OCI-LY7 (cell line): ENCODE measurements at regions not wholly inside any gene's neighbourhood (a gene's known extent, or its start where the extent isn't known, plus 50 kb on each side); places are given as distances from the start of the nearest gene placed in this dataset.

Source experiments
- BruUV-seq: library from RNA; stranded (reverse); fragments of 400-500 nt; replicated peaks from 2 replicates; lab custom pipeline; 2021; lab: Mats Ljungman, UMichigan
- CTCF ChIA-PET: fragments of 300-600 bp; sonication (Branson Sonifier 250); formaldehyde crosslinking; loops from one replicate; lab custom pipeline; 2022; ENCODE audit warnings: antibody characterized with exemption; ENCODE audit not compliant: unreplicated experiment; lab: Charles Lee
- POLR2A ChIA-PET: fragments of 300-600 bp; sonication (Branson Sonifier 250); formaldehyde crosslinking; loops from one replicate; lab custom pipeline; 2022; ENCODE audit warnings: antibody characterized with exemption; lab: Charles Lee
- DNase-seq: peaks from one replicate; pipeline ENCODE4 v3.0.0-alpha.2; 2015; ENCODE audit warnings: low spot score
- H2AFZ ChIP-seq: fragments of 200-600 bp; sonication (generic), shearing (Covaris generic); 2 replicates; pipeline ENCODE4 v1.6.1; 2014; ENCODE audit warnings: mild to moderate bottlenecking, antibody characterized with exemption, low read length, moderate library complexity
- H3K27ac ChIP-seq: fragments of 200-600 bp; sonication (generic); 2 replicates; pipeline ENCODE4 v1.5.1; 2014; ENCODE audit warnings: mixed run types, low read depth, mild to moderate bottlenecking, moderate library complexity, low read length, inconsistent platforms; ENCODE audit not compliant: poor library complexity, severe bottlenecking
- H3K36me3 ChIP-seq: fragments of 200-600 bp; sonication (generic); 2 replicates; pipeline ENCODE4 v1.6.1; 2014; ENCODE audit warnings: mild to moderate bottlenecking, antibody characterized with exemption, low read length, moderate library complexity, mixed read lengths; ENCODE audit not compliant: insufficient read depth
- H3K4me1 ChIP-seq: fragments of 200-600 bp; sonication (generic); 2 replicates; pipeline ENCODE4 v1.5.1; 2014; ENCODE audit warnings: mild to moderate bottlenecking, low read length; ENCODE audit not compliant: insufficient read depth, poor library complexity, severe bottlenecking
- H3K4me2 ChIP-seq: fragments of 200-600 bp; sonication (generic); 2 replicates; pipeline ENCODE4 v1.6.1; 2014; ENCODE audit warnings: mild to moderate bottlenecking, low read length
- H3K4me3 ChIP-seq: fragments of 200-600 bp; sonication (generic); 2 replicates; pipeline ENCODE4 v1.5.1; 2014; ENCODE audit warnings: mild to moderate bottlenecking, low read depth, low read length; ENCODE audit not compliant: poor library complexity, severe bottlenecking
- H3K79me2 ChIP-seq: fragments of 200-600 bp; sonication (generic); 2 replicates; pipeline ENCODE4 v1.6.1; 2016; ENCODE audit warnings: low read depth, mild to moderate bottlenecking, low read length, moderate library complexity, mixed read lengths; ENCODE audit not compliant: insufficient read depth
- H3K9me2 ChIP-seq: fragments of 200-600 bp; sonication (generic); 2 replicates; pipeline ENCODE4 v1.6.1; 2016; ENCODE audit warnings: mild to moderate bottlenecking, low read length, mixed read lengths; ENCODE audit not compliant: insufficient read depth
- H3K9me3 ChIP-seq: fragments of 200-600 bp; sonication (generic); 2 replicates; pipeline ENCODE4 v1.6.1; 2014; ENCODE audit warnings: mild to moderate bottlenecking, mixed run types, low read length, mixed read lengths
- H4K20me1 ChIP-seq: fragments of 200-600 bp; sonication (generic); 2 replicates; pipeline ENCODE4 v1.6.1; 2014; ENCODE audit warnings: mild to moderate bottlenecking, antibody characterized with exemption, low read length, moderate library complexity, mixed read lengths; ENCODE audit not compliant: insufficient read depth
- CTCF ChIP-seq: fragments of 200-600 bp; sonication (generic); conservative IDR thresholded peaks from 2 replicates; pipeline ENCODE4 v1.5.1; 2014; ENCODE audit warnings: mild to moderate bottlenecking, antibody characterized with exemption, low read length, moderate library complexity, mixed read lengths
- EZH2phosphoT487 ChIP-seq: fragments of 200-600 bp; sonication (generic); IDR thresholded peaks from 2 replicates; pipeline ENCODE4 v1.6.1; 2018; ENCODE audit warnings: low read depth, borderline replicate concordance, mild to moderate bottlenecking, mixed run types, antibody characterized with exemption, low read length, moderate library complexity, mixed read lengths
- intact Hi-C: fragments of 100-400 bp; cut with micrococcal nuclease; formaldehyde crosslinking; loops from one replicate; pipeline ENCODE4 v1.10.0; 2022; ENCODE audit not compliant: unreplicated experiment

- Histone ChIP-seq H3K4me1 (no peaks in the 10 kb centered on the region), H3K36me3 (no peaks in the 10 kb centered on the region), H3K9me3 (no peaks in the 10 kb centered on the region), H3K79me2 (no peaks in the 10 kb centered on the region), H3K9me2 (no peaks in the 10 kb centered on the region), H3K27ac (no peak overlapping the region), H3K4me3 (no peak overlapping the region), H2AFZ (no peak overlapping the region), H3K4me2 (no peak overlapping the region), H4K20me1 (no peaks in the 10 kb centered on the region)
- BruUV-seq, result no TSS peak
- intact Hi-C loops, result no loop called here
- ChIA-PET POLR2A (interaction anchor here (0.6 kb wide), 1 partner anchor 205 kb away, joined by 4 read pairs; no protein-coding TSS in a partner anchor), CTCF (no interaction called here)
- DNase-seq, result no peak
- TF ChIP-seq CTCF (no peak), EZH2phosphoT487 (no peak)
These were observed 2114.6 kb downstream of the TP53TG3F start for GRCh38 chr16:35574011-35574410.

GRCh38 chr16:35574454-35575431, 2115.3 kb downstream of the TP53TG3F start:
- BruUV-seq, result no TSS peak
- no peak for TF ChIP-seq EZH2phosphoT487
- TF ChIP-seq CTCF, result no peak
- Histone ChIP-seq H3K9me3 (no peaks in the 10 kb centered on the region), H3K4me2 (no peak overlapping the region), H3K4me1 (no peaks in the 10 kb centered on the region), H3K27ac (no peak overlapping the region), H4K20me1 (no peaks in the 10 kb centered on the region), H3K4me3 (no peak overlapping the region), H3K36me3 (no peaks in the 10 kb centered on the region), H2AFZ (no peak overlapping the region), H3K9me2 (no peaks in the 10 kb centered on the region), H3K79me2 (no peaks in the 10 kb centered on the region)
- intact Hi-C loops, result no loop called here
- POLR2A ChIA-PET, result interaction anchor here (0.6 kb wide), 1 partner anchor 204 kb away, joined by 4 read pairs; no protein-coding TSS in a partner anchor
- CTCF ChIA-PET, result no interaction called here
- DNase-seq, result no peak

- no peaks in the 10 kb centered on the region for H3K9me2 ChIP-seq
- no peak for DNase-seq
- BruUV-seq, result no TSS peak
- no peaks in the 10 kb centered on the region for H3K9me3 ChIP-seq
- no peaks in the 10 kb centered on the region for H3K36me3 ChIP-seq
- no peak overlapping the region for H3K4me3 ChIP-seq
- H3K4me2 ChIP-seq, result no peak overlapping the region
- no peak overlapping the region for H3K27ac ChIP-seq
- no peaks in the 10 kb centered on the region for H3K79me2 ChIP-seq
- CTCF ChIA-PET, result no interaction called here
- POLR2A ChIA-PET, result no interaction called here
- no peak for TF ChIP-seq EZH2phosphoT487
- H3K4me1 ChIP-seq, result no peaks in the 10 kb centered on the region
- intact Hi-C loops, result no loop called here
- H4K20me1 ChIP-seq, result no peaks in the 10 kb centered on the region
- H2AFZ ChIP-seq, result no peak overlapping the region
These were observed 2116.0 kb downstream of the TP53TG3F start for GRCh38 chr16:35575432-35575821.
